ENCODE measurements at regions not wholly inside any gene's neighbourhood (a gene's known extent, or its start where the extent isn't known, plus 50 kb on each side); places are given as distances from the start of the nearest gene placed in this dataset.

DNA sequence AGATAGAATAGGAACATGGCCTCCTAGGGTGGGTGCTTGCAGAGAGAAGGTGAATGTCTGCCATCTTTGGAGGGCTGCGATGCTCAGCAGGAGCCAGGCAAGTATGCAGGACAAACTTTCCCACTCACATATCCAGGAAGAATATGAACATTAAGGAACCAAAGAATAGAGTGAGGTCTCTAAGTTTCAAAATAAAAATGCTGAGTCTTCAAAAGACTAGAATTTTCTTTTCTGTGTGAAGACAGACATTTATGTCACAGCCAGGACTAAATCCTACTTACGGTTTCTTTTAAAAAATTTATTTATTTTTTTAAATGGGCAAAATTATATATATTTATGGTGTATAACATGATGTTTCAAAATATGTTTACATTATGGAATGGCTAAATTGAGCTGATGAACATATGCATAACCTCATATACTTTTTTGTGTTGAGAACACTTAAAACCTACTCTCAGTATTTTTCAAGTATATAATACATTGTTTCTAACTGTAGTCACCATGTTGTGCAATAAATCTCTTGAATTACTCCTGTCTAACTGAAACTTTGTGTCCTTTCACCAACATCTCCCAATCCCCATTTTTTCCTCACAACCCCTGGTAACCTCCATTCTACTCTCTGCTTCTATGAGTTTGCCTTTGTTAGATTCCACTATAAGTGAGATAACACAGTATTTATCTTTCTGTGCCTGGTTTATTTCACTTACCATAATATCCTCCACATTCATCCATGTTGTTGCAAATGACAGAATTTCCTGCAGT, 177.8 kb upstream of the HAND2 start:
- intact Hi-C loops (cut with micrococcal nuclease) = no loop called here

DNA sequence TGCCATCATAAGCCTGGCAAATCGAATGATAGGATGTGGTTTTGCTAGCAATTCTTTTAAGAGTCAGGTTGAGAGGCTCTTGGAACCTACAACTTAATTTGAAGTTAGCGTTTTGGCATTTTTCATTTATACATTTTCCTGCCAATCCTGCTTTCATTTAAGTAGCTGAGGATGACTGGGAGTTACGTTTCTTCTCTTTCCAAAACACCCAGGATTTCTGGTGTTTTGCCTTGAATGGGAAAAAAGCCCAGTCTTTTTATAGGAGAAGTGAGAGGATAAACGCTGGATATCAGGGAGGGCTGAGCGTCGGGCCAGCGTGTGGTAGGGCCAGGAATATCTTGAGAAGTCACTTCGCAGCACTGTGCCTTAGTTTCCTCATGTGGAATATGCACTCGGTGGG, 174.2 kb upstream of the HAND2 start:
- intact Hi-C loops (cut with micrococcal nuclease) = no loop called here

DNA sequence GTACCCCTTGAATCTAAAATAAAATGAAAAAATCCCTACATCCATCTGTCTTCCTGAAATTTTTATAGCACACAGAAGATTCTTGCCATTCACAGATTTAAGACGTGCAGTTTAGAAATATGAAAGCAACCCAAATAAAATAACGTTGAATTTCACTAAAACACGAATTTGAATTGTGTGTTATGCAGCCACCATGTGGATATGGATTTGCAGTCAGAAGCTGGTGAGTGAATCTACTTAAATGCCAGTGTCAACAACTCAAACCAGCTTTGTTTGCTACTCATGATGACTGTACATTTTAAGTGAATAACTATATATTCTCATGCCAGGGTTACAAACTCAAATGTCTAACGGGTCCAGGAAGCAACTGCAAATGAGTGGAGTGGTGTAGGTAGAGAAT, 173.0 kb upstream of the HAND2 start:
- intact Hi-C loops (cut with micrococcal nuclease) = no loop called here

DNA sequence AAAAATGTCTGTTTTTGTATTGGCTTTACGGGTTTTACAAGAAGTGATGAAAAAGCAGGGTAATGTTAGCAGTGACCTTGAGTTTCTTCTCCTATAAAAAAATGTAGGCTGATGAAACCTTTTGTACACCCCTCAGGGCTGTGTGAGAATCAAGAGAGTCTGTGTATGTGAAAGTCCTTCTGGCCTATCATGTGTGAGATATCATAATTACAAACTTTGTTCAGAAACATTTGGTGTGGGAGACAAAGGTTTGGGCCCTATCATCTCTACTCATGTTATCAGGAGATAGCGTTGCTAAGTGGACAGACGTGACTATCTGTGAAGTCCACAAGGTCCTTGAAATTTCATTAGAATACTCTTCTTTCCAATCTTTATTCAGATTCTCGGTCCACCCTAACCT, 170.6 kb upstream of the HAND2 start:
- intact Hi-C loops (cut with micrococcal nuclease) = no loop called here

DNA sequence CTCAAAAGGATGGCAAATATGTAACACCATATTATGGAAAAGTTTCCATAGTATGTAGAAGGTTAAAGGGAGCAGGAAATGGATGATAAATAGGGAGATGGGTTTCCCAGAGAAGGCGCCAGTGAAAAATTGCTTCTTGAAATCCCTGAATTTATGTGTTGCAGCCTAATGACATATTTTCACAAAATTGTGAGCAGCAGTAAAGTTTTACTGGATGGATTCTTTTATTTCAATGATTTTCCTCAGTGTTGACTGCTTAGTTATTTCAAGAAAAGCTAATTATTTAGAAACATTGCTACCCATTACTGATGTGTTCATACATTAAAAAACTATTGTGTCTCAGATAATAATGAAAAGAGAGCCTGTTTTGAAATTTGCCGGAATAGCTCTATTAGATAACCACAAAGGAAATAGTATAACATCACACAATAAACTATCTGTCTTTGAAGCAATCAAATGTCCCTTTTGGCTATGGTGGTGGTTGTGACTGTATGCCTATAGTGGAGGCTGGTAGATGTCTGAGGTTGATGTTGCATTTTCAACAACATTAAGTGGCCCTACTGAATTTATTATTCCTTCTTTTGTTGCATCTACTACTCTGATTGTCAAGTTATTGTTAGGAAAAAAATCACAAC, 169.9 kb upstream of the HAND2 start:
- intact Hi-C loops (cut with micrococcal nuclease) = no loop called here

DNA sequence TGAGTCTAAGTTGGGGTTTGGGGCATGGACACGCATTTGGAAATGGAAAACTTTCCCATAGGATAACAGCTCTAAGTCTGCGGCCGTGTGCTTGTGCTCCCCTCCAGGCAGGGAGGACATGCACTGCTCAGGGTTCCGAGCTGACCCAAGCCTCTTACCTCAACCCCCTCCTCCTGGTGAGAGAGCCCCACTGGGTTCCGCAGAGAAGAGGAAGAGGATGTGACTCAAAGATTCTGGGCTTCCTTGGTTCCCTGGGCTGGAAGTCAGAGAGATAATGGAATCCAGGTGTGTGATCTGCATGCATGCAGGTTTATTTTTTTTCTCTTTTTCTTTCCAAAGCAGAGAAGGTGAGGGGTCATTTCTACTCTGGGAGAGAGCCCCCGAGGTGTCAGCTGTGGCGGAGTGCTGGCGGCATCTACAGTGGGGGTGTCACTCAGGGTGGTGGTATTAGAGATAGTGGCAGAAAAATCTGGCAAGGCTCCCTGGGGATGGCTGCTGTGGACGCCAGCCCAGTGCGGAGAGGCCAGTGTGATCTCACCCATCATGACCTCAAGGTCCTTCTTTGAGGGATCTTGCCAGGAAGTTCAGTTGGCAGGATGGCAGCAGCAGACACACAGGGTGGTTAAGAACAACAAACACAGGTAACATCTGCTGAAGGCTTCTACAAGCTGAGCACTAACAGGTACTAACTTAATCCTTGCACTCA, 168.7 kb upstream of the HAND2 start:
- intact Hi-C loops (cut with micrococcal nuclease) = no loop called here

DNA sequence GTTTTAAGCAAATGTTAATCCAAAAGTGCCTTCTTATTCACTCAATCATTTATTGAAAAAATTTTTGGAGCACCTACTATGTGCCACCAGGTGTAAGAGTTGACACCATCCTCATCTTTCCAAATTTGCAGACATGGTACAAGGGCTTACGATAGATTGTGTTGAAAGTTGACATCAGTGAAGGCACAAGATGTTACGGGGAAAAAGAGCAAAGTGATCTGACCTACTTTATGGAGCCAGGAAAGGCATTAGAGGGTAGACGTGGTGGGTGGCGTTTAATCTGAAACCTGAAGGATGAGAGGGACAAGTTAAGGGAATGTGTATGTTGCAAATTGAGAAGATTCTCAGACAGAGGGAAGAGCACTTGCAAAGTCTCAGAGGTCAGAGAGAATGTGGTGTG, 167.8 kb upstream of the HAND2 start:
- intact Hi-C loops (cut with micrococcal nuclease) = no loop called here

DNA sequence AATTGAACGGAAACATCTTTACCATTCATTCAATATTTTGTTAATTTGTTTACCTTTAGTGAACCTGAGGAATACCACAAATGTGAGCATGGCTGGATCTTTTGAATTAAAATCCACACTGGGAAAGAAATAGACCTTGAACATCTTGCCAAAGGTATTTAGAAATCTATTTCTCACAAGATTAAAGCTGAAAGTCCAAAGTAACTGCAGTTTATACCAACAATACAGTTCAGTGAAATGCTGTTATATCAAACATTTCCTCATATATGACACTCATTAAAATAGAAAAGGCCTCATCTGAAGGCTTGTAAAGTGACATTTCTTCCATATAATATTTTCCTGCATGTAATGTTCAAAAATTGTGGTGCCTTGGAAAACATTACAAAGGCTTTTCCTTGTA, 166.5 kb upstream of the HAND2 start:
- intact Hi-C loops (cut with micrococcal nuclease) = no loop called here

DNA sequence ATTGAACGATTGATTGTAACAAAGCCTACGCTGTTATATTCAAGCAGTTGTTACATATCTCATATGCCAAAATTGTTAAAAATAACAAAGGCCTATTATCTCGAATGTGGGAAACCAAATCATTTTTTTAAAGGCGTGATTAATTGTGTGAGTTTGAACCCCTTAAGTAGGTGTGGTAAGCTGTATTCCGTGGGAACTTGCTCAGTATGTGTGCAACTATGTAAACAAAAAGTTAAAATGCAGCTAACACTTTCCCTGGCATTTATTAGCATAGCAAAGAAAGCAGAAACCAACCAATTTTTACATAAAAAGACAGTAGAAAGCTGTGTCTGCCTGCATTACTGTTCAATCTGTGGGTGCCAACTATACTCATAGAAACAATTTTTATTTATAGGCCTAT, 166.0 kb upstream of the HAND2 start:
- intact Hi-C loops (cut with micrococcal nuclease) = no loop called here

DNA sequence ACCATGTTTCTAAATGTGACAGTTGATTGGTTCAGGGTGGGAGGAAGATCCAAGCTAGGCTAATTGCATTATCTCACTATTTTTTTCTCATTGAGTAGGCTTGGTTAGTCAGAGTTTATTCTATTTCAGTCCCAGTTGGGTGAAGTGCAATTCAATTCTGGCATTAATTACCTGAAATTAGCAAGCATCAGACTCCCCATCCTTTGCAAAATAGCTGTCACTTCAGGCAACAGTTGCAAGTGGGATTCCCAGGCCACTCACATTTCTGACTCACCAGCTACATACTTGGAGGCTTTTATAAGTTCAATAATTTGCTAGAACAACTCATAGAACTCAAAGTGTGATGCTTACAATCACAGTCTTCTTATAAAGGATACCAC, 155.8 kb upstream of the HAND2 start:
- intact Hi-C loops (cut with micrococcal nuclease) = no loop called here

DNA sequence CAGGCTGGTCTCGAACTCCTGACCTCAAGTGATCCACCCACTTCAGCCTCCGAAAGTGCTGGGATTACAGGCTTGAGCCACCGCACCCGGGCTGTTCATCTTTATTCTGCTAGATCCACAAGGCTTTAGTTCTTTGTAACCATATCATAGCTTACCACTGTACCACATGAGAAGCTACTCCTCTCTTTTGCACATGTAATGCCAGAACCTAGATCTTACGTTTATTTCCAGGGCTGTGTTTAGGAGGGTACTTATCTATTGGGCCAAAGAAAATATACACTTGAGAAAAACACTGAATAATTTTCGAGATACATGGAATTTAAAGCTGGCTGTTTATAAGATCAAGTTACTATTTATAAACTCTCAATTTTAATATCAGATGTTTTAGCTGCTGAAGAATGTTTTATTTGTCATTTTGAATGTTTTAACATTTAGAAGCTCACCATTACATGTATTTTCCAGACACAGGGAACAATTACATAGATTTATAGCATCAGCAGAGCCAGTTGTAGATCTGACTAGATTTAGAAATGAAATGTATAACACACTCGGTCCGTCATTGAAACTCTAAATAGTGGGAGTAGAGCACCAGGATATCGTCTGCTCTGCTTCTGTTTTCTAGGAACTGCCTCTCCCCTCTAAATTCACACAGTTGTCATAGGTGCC, 155.3 kb upstream of the HAND2 start:
- intact Hi-C loops (cut with micrococcal nuclease) = no loop called here

DNA sequence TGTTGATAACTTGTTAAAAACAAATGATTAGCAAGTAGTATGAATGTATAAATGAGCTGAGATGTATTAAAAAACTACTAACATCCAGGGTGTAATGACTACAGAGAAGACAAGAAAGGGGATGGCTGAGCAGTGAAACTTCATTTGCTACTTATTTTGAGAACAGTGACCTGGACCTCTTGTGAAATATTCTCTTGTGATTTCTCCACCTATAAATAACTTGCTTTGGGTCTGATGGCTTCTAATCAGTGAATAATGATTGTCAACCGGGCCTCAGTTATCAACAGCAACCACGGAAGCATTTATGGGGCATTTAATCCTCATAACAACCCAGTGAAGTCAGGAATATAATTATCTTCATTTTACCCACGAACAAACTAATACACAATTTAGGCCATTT, 154.2 kb upstream of the HAND2 start:
- intact Hi-C loops (cut with micrococcal nuclease) = no loop called here

DNA sequence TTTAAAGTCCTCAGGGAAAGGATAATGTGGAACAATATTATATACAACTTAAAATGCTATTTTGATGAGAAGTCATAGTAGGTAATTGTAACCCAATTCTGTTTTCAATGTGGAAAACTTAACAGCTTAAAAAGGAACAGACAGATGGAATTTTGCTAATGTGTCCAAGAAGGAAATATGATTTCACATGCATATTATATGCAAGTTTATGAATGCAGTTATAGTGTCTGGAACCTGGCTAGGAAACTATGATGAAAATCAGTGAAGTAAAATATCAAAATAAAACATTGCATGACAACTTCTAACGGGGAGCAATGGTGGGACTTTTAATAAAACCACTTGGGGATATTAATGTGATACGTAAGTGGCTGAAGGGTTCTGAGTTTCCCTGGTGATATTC, 152.6 kb upstream of the HAND2 start:
- intact Hi-C loops (cut with micrococcal nuclease) = no loop called here

DNA sequence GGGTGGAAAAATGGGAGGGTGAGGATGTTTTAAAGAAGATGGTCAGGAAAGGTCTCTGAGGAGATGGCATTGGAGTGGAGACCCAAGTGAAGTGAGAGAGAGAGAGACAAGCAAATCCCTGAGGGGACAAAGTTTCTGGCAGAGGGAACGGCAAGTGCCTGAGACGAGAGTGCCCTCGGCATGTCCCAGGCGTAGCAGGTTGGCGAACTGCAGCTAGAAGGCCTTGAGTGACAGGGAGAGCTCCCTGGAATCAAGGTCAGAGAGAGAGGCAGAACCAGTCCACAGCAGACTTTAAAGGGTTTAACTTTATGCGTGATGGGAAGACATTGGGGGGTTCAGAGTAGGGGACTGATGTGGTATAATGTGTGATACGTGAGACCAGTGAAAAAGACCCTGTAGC, 150.2 kb upstream of the HAND2 start:
- intact Hi-C loops (cut with micrococcal nuclease) = no loop called here

DNA sequence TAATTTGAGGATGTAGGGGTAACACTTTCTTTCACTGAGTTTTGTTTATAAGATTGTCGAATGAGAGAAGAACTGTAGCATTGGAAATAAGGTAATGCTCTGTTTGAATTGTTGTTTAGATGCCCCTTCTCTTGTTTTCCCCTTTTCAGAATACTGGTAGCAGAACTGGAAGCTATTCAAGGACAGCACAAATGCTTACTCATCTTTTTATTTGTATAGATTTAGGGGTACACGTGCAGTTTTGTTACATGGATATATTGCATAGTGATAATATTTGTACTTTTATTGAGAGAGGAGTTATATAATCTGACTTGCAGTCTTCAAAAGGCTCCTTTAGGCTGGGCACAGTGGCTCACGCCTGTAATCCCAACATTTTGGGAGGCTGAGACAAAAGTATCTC, 145.4 kb upstream of the HAND2 start:
- intact Hi-C loops (cut with micrococcal nuclease) = no loop called here

DNA sequence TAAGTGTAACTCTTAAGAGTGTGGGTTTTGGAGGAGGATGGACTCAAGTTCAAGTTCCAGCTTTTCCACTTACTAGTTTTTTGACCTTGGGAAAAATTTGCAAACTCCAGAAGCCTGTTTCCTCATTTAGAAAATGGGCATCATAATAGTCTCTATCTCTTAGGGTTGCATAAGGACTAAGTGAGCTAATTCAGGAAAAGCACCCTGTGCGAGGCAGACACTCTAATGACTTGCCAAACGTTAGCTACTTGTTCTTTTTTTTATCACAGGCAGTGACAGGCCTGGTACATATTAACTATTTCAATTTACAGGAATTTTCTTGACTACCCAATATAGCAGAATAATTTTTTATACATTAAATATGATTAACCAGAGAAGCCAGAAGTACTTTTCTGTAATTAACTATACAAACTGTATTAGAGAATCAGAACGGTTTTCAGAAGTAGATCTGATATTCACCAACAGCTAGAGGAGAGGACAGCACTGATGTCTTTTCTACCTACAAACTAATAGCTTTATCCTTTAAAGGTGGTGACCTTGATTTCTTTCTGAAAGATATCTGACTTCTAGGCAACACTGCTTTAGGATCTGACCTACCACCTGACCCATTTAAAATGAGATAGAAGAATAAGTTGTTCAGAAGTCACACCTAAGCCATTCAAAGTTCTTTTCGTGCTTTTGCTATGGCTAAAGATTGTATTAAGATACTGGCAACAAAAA, 139.6 kb upstream of the HAND2 start:
- intact Hi-C loops (cut with micrococcal nuclease) = no loop called here

DNA sequence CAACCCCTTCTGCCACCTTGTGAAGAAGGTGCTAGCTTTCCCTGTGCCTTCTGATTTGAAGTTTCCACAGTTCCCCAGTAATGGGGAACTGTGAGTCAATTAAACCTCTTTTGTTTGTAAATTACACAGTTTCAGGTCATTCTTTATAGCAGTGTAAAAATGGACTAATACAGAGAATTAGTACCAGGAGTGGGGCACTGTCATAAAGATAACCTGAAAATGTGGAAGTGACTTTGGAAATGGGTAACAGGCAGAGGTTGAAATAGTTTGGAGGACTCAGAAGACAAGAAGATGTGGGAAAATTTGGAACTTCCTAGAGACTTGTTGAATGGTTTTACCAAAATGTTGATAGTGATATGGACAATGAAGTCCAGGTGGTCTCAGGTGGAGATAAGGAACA, 131.0 kb upstream of the HAND2 start:
- intact Hi-C loops (cut with micrococcal nuclease) = no loop called here

DNA sequence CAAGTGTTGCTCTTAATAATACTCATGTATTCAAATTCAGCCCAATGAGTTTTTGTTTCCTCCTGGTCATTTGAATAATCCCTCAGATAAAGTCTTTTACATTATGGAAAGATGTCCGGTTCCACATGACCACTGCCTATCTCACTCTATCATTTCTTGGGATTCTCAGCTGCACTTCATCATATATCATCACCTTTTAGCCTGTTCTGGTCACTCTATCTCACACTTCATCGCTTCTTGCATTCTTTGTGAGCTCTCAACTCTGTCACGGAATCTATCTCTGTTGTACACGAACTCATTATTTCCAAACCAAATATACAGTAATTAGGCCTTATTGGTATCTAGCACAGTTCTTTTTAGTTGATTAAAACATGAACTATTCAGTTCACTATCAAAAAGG, 126.9 kb upstream of the HAND2 start:
- intact Hi-C loops (cut with micrococcal nuclease) = no loop called here

DNA sequence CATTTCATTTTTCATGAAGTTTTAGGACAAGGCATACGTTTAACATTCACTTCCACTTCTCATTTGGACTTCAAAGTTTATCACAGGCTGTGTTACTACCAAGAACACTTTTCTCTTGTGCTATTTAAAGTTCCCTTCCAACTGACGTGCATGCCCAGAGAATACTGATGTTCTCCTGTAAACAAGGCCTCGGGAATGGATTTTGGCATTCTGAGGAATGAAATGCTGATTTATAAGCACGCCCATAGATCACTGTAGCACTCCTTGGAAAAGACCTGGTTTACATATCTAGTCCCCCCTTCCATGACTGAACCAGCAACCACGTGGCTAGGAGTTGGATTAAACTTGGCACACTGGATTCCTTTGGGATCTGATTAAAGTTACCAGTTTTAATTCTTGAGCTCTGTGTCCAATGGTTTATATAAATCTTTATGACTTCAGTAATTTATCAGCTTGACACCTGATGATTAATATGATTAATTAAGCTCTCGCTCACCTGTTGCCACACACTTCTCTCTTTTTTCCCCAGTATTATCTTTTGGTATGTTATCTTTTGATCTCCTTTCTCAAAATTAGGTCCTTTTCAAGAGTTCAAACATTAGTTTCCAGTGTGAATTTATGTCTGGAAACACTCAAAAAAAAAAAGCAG, 122.4 kb upstream of the HAND2 start:
- intact Hi-C loops (cut with micrococcal nuclease) = no loop called here

DNA sequence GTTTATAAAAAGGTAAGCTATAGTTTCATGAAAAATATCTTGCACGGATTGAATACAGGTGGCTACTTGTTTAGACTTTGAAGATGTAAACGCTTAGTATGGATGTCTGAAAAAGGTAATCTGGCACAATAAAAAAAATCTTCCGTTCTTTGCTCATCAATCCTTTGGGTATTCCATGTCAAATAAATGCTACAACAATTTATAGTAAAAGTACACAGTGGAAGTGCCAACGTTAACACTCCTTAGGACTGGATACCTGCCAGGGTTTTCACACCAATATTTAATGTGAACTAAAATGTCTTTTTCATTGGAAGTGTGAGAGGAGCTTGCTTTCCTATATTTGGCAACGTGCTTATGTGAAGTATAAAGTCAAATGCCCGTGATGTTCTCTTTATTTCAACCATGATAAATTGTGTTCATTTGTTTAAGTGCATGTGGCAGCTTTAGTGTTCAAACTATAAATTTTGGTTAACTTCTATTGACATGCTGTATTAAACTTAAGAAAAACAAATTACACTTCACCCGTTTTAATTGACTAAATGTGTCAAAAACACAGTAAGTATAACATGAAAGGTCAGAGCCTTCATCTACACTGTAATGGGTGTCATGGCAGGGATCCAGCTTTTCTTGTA, 121.7 kb upstream of the HAND2 start:
- intact Hi-C loops (cut with micrococcal nuclease) = no loop called here

DNA sequence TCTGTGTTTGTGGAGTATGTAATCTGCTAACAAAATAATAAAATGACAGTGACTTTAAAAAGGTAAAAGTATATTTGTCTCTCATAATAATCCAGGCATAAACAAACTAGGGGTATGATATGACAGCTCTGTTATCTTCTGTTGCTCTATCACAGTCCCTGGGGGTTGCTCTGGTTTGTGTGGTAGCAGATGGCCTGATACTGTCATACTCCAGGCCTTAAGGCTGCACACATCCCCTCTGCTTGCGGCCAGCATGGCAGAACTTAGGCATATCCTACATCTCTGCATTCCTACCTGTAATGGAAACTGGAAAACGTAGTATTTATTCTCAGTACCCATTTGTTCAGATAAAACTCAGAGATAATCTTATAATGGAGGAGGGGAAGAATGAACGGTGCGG, 117.9 kb upstream of the HAND2 start:
- intact Hi-C loops (cut with micrococcal nuclease) = no loop called here
